Stimulated activated CD8-positive, alpha-beta memory T cell treated with anti-CD3 and anti-CD28 coated beads, Interleukin-4, amount 100 ng/mL, for 48 hours (primary cell): ENCODE measurements at regions not wholly inside any gene's neighbourhood (a gene's known extent, or its start where the extent isn't known, plus 50 kb on each side); places are given as distances from the start of the nearest gene placed in this dataset.

Experiments used
- DNase-seq: peaks from one replicate; pipeline ENCODE4 v3.0.0-alpha.2; 2020

DNA sequence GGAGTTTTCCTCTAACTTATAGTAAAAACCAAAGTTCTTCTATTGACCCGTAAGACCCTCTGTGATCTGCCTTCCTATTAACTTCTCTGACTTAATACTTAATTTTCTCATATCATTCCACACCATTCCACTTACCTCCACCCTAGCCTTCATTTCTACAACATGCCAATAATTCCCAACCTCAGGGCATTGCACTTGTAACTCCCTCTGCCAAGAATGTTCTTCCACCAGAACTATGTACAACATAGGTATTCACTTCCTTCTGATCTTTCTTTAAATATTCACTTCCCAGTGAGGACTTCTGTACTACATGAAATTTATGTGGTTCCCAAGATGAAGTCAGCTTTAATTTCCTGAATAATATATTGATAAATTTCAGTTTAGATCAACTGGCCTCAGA is 531.7 kb downstream of the LRFN5 start:
- no peak for DNase-seq

DNA sequence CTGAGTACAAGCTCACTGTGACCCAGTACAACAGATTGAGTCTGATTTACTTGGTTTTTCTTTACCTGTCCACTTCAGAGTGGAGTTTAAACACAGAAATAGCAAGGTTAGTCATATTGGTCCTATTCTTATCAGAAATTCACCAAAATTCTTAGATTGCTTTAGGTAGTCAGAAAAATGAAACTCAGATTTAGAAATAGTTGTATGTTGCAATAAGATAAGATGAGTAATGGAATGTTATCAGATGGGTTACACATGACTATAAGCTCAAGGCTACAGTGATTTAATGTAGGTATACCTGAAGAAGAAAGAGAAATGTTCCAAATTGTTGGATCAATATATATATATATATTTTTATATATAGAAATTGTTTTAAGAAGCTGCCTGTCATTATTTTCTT is 524.1 kb downstream of the LRFN5 start:
- DNase-seq, result no peak

DNA sequence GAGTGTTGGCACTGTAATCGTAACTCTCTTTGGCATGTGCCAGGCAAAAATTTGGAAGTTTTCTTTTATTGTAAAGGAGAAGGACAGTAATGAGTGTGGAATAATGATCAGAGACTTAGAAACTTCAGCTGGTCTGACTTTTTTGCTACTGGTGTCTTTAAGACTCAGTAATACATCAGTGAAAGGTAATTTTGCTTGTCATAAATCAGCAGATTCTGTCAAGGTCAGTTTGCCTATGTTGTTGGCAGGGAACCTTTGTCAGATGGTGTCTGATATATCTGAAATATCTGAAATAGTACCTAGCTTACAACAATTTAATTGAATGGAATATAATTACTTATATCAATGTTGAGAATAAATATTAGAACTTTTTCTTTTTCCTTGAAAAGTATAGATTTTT is 516.9 kb downstream of the LRFN5 start:
- DNase-seq, result no peak

DNA sequence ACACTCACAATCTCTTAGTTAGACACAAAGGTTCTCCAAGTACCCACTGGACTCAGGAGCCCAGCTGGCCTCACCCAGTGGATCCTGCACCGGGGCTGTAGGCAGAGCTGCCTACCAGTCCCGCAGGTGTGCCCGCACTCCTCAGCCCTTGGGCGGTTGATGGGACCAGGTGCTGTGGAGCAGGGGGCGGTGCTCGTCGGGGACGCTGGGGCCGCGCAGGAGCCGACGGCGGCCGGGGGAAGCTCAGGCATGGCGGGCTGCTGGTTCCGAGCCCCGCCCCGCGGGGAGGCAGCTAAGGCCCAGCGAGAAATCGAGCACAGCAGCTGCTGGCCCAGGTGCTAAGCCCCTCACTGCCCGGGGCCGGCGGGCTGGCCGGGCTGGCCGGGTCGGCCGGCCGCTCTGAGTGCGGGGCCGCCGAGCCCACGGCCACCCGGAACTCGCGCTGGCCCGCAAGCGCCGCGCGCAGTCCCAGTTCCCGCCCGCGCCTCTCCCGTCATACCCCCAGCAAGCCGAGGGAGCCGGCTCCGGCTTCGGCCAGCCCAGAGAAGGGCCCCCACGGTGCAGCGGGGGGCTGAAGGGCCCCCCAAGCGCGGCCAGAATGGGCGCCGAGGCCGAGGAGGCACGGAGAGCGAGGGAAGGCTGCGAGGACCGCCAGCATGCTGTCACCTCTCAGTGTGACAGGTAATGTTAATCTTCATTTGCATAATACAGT is 506.8 kb downstream of the LRFN5 start:
- DNase-seq, result no peak

DNA sequence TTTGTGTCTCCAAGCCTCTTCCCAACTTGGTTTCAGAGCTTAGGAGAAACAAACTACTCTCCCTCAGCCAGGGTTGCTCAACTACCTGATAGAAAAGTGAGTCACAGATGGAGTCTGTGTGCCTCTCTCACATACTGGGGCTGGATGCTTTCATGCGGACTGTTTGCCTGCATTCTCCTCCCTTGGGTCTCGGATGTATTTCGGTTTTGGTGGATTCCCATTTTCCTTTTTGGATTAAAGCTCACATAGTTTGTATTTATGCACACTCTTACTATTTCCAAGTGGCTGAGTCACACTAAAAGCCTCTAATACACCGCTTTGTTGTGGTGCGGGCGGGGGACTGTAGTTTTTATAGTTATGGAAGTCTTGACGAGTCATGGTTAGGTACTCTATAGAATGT is 505.4 kb downstream of the LRFN5 start:
- no peak for DNase-seq

DNA sequence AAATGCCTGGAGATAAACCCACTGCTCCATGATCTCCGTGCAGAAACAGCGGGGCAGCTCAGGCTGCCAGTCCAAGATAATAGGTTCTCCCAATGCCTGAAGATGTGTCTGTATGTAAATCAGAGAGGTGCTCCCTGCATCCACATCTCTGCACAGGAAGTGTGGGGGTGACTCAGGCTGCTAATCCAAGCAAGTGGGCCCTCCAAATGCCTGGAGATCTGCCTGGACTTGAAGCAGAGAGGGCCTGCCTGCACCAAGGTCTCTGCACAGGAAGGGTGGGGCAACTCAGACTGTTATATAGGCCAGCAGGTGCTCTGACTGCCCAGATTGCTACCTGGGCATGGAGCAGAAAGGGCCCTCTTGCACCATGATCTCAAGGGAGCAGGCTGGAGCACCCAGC is 504.7 kb downstream of the LRFN5 start:
- no peak for DNase-seq

DNA sequence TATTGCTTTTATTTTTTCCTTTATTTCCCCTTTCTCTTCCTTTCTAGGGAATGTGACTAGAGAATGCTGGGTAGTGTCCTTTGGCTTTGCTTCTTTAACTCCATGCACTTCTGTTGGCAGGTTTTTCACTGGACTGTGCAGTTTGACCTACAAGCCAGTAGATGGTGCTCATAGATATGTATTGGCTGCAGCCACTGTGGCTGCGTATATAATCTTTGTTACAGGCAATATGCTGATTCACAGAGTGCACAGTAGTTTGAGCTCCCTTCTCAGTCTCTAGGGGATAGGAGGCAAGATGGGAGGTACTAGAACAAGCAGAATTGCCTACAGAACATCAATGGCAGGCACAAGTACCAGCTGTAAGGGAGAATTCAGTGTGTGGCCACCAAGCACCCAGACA is 503.5 kb downstream of the LRFN5 start:
- DNase-seq, result no peak

DNA sequence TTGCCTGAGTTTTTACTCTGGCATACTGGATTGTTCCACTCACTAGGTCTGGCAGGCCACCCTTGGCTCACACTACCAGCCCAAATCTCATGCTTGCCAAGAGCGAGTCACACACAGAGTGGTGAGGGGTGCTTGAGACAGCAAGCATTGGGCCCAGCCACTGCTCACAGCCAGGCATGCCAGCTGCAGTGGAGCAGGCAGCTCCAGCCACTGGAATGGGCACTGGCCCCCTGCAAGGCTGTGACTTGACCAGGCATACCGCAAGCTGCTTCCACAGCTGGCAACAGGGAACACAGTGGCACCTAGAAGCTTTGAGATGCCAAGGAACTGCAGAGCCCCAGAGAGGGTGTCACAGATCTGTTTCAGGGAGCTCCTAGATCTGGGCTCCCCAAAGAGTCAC is 488.5 kb downstream of the LRFN5 start:
- DNase-seq, result no peak

DNA sequence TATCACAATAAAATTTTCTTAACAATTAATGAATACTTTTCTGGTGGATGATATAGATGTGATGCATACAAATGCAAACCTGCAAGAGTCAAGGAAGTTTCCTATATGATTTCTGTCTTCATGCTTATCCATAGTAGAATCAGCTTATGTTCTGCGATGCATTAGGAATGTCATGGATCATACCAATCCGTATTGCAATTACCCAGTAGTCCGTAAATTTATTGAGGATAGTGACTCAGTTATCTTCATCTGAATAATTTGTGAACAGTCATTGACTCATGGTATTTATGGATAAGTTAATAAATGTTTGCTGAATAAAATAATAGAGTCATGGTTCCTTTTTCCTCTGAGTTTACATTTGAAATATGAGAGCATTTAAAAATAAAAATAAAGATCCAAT is 483.4 kb downstream of the LRFN5 start:
- DNase-seq, result no peak

DNA sequence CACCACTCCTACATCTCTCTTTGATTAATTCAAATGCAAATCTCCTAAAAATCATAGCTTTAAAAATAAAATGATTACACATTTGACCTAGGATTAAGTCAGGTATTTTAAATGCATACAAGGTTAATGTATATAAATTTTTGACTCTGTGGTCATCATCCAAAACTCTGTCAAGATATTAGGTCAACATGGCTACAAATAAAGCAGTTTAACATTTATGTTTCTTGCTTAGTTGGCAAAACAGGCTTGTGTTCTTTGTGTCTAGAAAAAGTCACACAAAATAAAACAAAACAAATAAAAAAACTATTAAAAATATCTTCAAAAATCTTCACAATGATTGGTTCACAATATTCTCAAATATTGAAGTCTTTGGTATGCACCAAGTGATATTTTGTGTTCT is 473.2 kb downstream of the LRFN5 start:
- DNase-seq, result no peak

DNA sequence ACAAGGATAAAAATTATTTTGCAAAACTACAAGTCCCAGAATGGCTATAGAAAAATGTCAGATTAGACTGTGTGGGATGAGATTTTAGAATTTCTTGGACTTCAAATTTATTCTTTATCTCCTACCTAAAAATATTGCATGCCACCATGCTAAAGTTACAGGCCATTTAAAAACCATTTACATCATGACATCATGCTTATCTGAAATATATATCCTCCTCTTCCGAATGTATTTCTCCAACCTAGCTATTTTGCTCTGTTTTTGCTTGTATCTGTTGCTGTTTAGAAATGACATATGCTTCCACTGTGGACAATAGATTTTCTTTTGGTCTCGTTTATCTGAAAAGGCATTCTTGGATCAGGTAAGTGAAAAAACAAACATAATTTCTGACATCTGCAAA is 471.7 kb downstream of the LRFN5 start:
- no peak for DNase-seq

DNA sequence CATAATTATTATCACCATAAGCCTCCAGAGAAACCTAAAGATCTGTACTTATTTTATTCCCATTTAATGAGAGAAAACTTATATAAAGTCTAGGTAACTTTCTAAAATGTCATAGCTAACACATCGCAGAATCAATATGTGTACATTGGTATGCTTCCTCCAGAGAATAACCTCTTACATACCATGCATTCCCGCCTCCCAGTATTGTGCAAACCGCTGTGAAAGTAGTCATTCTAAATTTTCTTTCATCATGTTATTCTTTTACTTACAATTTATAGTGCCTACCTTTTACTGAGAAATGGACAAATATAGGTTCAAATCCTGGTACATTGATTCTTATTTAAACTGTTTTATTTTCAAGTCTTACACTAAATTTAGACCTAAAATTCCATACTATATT is 463.4 kb downstream of the LRFN5 start:
- no peak for DNase-seq

DNA sequence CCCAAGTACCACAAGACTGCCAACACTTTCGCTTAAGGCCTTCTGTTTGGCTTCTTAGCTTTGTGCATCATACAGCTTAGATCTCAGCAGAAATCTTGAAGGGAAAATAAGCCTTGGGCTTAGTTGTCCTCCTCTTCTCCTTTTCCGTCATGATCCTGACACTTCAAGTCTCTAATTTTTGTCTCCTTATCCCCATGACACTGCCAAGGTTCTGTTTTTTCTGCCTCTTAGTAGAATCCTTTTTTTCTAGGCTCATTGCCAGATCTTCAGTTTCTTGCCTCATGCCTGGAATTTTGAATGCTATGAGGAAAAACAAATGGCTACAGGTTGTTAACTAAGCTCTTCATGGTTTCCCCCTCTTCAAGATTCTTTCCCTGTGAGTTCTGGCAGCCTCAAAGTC is 450.4 kb downstream of the LRFN5 start:
- no peak for DNase-seq

DNA sequence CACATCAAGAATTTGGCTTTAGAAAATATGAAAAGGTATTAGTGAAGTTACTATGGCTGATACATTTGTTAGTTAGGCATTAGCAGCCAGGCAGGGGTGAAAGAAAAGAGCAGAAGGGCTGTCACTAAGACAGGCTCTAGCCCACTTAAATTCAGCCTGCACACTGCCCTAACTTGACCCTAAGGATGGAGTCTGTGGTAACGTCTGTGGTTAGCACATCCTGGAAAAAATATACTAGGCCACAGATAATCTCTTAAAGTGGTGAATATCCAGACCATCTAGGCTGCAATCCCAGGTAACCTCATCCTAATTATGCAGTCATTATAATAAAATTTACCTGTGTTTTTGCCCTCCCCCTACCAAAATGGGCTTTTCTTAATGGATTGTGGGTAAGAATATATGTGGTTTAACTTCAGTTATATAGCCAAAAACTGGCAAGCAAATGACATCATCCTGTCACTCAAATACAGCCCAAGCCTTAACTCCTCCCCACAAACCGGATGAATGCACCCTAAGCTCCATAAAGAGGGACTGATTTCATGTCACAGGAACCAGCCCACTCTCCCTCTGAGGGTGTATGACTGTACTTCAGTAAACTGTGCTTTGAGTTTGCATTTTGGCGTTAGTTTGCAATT is 440.9 kb downstream of the LRFN5 start:
- DNase-seq, result no peak

DNA sequence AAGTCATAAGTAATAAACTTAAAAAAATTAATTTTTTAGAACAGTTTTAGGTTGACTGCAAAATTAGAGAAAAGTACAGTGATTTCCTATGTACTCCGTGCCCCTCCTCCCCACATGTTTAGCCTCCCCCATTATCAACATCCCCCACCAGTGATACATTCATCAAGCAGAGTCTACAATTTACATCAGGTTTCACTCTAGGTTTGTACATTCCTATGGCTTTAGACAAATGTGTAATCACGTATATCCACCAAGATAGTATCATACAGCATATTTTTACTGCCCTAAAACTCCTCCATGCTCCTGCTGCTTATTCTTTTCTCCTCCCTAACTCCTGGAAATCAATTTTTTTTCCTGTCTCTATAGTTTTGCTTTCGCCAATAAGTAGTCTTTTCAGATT is 438.7 kb downstream of the LRFN5 start:
- DNase-seq, result no peak

DNA sequence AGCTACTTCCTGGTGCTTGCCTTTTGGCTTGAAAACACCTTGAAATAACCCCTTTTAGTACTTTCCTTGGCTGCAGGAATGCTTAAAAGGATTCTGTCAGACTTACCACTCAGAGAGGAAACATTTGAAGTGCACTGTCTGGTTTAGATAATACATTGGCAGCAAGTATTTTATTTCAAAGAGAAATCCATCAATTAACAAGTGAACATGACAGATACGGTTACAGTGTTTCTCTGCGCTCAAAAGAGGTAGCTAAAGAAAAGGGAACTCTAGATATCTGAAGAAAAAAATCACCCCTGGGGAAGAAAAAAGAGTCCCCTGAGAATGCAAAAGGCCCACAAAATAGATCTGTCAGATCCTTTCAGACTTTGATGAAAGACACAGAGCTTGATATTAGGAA is 421.9 kb downstream of the LRFN5 start:
- DNase-seq, result no peak

DNA sequence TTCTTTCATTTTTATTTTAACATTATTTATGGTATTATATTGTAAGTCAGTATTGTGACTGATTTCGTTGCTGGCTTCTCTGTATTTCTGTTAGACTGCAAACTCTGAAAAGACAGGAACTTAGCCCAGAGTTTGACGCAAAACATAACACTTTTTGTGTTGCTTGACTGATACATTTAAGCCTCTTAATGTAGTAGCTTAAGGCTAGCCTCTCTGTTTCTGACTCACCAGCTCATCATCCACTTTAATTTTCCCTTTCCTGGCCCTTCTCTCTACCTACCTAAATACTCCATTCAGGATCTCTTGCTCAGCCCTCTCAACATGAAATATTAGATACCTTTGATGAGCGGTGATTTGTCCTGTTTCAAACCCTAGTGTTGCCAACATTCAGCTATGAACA is 420.6 kb downstream of the LRFN5 start:
- no peak for DNase-seq

DNA sequence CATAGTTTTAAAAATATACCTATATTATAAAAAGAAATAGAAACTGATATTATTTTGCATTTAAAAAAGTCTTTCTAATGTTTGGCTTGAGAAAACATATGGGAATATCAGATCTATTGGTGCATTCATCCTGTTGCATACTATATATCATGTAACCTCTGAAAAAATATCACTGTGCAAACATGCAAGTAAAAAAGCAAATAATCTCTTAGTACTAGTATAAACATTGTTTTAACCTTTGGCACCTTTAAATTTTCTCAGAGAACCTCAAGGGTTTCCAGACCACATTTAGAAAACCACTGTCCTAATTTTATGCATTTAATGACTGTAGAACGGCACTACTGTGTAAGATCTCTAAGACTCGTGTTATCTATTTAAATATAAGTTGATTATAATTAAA is 416.8 kb downstream of the LRFN5 start:
- DNase-seq, result no peak

DNA sequence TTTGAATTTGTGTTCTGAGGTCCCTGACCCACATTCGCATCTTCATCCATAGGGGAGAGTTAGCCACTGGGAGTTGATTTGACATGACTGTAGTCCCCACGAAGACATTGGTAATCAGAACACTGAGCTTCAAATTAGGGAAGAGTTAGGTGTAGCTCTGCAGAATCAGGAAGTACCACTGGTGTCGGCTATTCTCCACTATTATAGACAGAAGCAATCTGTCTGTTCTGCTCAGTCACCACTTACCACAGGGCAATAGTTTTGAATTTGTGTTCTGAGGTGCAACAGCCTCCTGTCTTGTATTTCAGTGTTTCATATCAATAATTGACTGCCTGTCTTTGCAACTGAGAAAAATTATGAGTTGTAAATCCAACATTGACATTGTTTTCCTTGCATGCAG is 407.6 kb downstream of the LRFN5 start:
- DNase-seq, result no peak

DNA sequence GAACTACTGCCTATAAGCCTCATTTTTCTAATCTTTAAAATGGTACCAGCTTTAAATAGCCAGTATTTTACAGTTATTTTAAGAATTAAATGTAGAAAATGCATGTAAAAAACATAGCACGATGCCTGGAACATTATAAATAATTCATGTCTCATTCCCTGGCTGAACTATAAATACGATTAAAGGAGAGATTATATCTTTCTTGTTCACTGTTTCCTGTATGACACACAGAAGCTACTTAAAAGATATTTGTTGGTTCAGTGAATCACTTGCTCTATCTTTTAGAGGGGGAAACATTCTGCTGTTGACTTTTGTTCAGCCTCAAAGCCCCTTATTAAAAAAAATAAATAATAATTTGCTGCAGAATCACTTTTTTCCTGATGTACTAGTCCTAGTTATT is 406.9 kb downstream of the LRFN5 start:
- no peak for DNase-seq

DNA sequence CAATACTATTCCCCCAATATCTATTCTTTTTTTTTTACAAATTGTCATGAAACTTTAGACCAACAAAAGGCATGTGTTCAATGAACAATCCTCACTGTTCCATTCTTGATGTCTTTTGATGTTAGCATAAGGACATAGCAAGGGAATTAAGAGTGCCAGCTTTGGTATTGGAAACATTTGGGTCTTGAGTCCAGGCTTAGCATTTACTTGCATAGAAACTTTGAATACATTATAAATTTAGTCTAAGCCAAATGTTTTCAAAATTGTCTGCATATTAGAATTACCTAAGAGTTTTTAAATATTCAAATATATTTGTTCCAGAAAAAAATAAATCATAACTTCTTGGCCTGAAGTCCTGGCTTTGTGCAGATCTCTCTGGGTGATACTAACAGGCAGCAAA is 406.5 kb downstream of the LRFN5 start:
- DNase-seq, result no peak

DNA sequence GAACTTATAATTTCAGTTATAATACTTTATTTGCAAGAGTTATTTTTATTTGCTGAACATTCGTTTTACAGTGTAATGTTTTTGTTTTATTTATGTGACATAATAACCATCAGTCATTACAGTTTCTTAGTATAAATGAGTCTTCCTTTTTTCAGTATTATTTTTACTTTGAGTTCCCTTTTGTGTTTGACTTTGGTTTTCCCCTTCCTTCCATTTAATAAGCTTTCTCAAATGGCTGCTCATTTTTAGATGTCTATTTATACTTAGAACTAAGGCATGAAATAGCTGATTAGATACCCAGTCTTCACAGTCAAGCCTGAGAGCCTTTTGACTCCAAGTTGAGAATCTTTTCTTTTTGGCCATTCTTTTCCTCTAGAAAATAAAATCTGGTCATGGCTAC is 404.5 kb downstream of the LRFN5 start:
- no peak for DNase-seq

DNA sequence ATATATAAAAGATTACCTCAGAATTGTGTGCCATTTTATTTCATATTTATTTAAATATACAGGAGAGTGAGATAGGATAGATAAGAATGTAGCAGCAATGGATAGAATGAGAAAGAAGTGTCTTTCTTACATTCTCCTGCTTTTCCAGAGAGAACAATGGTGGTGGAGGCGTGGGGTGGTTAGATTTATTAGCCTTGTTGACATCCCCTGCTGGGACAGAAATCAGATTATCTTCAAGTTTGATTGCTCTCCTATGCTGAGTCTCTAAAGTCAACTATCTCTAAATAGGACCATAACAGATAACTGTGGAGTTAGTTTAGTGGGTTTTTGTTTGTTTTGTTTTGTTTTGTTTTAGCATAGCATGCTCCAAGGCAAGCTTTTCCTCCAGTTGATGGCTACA is 397.6 kb downstream of the LRFN5 start:
- DNase-seq, result no peak

DNA sequence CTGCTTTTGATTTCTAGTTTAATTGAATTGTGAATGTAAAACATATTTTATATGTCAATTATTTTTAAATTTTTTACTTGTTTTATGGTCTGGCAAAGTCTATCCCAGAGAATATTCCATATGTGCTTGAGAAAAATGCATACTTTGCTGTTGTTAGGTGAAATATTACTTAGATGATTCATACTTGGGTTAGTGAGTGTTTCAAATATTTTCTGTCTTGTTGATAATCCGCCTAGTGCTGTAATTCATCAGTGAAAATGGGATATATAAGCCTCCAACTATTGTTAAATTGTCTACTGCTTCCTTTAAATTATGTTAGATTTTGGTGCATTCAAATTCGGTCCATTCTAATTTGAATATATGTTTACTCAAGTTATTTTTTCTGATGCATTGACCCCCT is 395.5 kb downstream of the LRFN5 start:
- no peak for DNase-seq

DNA sequence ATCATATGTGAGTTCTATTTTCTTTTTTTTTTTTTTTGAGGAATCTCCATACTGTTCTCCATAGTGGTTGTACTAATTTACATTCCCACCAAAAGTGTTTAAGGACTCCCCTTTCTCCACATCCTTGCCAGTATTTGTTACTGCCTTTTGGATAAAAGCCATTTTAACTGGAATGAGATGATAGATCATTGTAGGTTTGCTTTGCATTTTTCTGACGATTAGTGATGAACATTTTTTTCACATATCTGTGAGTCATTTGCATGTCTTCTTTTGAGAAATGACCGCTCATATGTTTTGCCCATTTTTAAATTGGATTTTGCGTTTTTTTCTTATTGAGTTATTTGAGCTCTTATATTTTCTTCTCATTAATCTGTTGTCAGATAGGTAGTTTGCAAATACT is 394.8 kb downstream of the LRFN5 start:
- no peak for DNase-seq
